ENCODE measurements at regions not wholly inside any gene's neighbourhood (a gene's known extent, or its start where the extent isn't known, plus 50 kb on each side); places are given as distances from the start of the nearest gene placed in this dataset.
"Not testable (repeated sequence)": the region's sequence is repeated elsewhere in the genome, so short reads cannot be mapped to it uniquely, and the experiment has no call there.

DNA sequence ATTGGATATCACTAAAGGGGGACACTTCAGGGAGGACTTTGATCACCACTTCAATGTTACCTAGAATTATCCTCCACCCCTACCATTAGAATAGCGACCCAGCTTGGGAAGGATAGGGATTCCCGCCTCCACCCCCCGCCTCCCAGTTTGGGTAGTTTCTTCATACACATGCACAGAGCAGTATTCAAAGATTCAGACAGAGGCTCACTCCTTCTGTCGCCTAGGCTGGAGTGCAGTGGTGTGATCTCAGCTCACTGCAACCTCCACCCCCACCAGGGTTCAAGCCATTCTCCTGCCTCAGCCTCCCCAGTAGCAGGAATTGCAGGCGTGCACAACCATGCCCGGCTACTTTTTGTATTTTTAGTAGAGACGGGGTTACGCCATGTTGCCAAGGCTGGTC is 1166.1 kb downstream of the TYW1 start:
- Histone ChIP-seq H3K27me3 (ENCODE audit: control insufficient read depth, insufficient read depth, low read length) (no peaks in the 10 kb centered on the region), H3K36me3 (ENCODE audit: control insufficient read depth, low read depth, low read length) (no peaks in the 10 kb centered on the region), H3K4me1 (ENCODE audit: control insufficient read depth, low read depth, low read length) (no peaks in the 10 kb centered on the region), H3K9me3 (ENCODE audit: control insufficient read depth, low read depth, low read length) (no peaks in the 10 kb centered on the region), H3K27ac (ENCODE audit: low read length) (no peak overlapping the region), H3K4me3 (ENCODE audit: low read length) (no peak overlapping the region), H3K9ac (ENCODE audit: low read length) (no peak overlapping the region)

DNA sequence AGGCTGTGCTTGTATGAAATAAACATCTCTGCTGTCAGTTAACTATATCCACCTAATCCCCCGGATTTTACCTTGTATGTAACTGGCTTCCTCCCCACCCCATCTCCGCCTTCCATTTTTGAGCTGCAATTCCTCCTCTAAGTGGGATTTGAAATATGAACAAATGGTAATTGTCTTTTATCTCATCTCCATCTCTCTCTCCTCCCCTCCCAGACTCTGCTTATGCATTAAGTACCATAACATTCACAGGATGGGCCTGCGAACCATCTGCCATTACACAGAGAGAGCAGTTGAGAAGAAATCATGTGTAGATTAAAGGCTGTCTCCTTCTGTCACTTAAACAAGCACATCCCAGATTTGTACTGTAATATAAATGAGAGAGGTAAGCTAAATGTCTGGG is 1169.9 kb downstream of the TYW1 start:
- H3K4me3 ChIP-seq (ENCODE audit: low read length), result no peak overlapping the region
- no peaks in the 10 kb centered on the region for H3K4me1 ChIP-seq (ENCODE audit: control insufficient read depth, low read depth, low read length)
- no peaks in the 10 kb centered on the region for H3K9me3 ChIP-seq (ENCODE audit: control insufficient read depth, low read depth, low read length)
- no peak overlapping the region for H3K9ac ChIP-seq (ENCODE audit: low read length)
- H3K27ac ChIP-seq (ENCODE audit: low read length), result no peak overlapping the region
- H3K27me3 ChIP-seq (ENCODE audit: control insufficient read depth, insufficient read depth, low read length), result no peaks in the 10 kb centered on the region
- no peaks in the 10 kb centered on the region for H3K36me3 ChIP-seq (ENCODE audit: control insufficient read depth, low read depth, low read length)

- H3K4me3 ChIP-seq (ENCODE audit: low read length), result no peak overlapping the region
- no peaks in the 10 kb centered on the region for H3K9me3 ChIP-seq (ENCODE audit: control insufficient read depth, low read depth, low read length)
Observed at GRCh38 chr7:68173513-68173912, 1176.9 kb downstream of the TYW1 start.

DNA sequence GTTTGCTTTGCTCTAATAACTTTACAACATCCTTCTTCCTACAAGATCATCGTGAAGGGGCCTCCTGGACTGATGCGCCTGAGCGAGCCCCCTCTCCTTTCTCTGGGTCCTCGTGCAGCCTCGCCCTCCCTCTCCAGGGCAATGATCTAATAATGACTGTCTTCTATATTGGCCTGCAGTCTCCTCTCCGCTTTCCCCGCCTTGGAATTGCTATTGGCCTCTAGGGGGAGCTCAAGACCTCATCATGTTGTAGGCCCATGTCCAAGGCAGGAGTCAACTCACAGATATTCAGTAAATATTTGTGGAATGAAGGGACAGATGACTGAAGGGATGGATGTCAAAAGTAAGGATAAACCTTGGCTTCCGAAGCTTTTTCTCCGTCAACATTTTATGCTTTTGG is 1180.3 kb downstream of the TYW1 start:
- Histone ChIP-seq H3K27ac (ENCODE audit: low read length) (no peak overlapping the region), H3K27me3 (ENCODE audit: control insufficient read depth, insufficient read depth, low read length) (no peaks in the 10 kb centered on the region), H3K9ac (ENCODE audit: low read length) (no peak overlapping the region), H3K4me3 (ENCODE audit: low read length) (no peak overlapping the region), H3K4me1 (ENCODE audit: control insufficient read depth, low read depth, low read length) (no peaks in the 10 kb centered on the region), H3K36me3 (ENCODE audit: control insufficient read depth, low read depth, low read length) (no peaks in the 10 kb centered on the region), H3K9me3 (ENCODE audit: control insufficient read depth, low read depth, low read length) (no peaks in the 10 kb centered on the region)

More at GRCh38 chr7:68173513-68173912, 1176.9 kb downstream of the TYW1 start:
- H3K36me3 ChIP-seq (ENCODE audit: control insufficient read depth, low read depth, low read length), result no peaks in the 10 kb centered on the region
- no peak overlapping the region for H3K9ac ChIP-seq (ENCODE audit: low read length)
- no peaks in the 10 kb centered on the region for H3K4me1 ChIP-seq (ENCODE audit: control insufficient read depth, low read depth, low read length)
- H3K27ac ChIP-seq (ENCODE audit: low read length), result no peak overlapping the region
- H3K27me3 ChIP-seq (ENCODE audit: control insufficient read depth, insufficient read depth, low read length), result no peaks in the 10 kb centered on the region

- Histone ChIP-seq H3K4me3 (ENCODE audit: low read length) (no peak overlapping the region), H3K36me3 (ENCODE audit: control insufficient read depth, low read depth, low read length) (no peaks in the 10 kb centered on the region), H3K4me1 (ENCODE audit: control insufficient read depth, low read depth, low read length) (no peaks in the 10 kb centered on the region), H3K27me3 (ENCODE audit: control insufficient read depth, insufficient read depth, low read length) (no peaks in the 10 kb centered on the region), H3K9me3 (ENCODE audit: control insufficient read depth, low read depth, low read length) (no peaks in the 10 kb centered on the region), H3K27ac (ENCODE audit: low read length) (no peak overlapping the region), H3K9ac (ENCODE audit: low read length) (no peak overlapping the region)
Observed at GRCh38 chr7:68180761-68181160, 1184.1 kb downstream of the TYW1 start.

DNA sequence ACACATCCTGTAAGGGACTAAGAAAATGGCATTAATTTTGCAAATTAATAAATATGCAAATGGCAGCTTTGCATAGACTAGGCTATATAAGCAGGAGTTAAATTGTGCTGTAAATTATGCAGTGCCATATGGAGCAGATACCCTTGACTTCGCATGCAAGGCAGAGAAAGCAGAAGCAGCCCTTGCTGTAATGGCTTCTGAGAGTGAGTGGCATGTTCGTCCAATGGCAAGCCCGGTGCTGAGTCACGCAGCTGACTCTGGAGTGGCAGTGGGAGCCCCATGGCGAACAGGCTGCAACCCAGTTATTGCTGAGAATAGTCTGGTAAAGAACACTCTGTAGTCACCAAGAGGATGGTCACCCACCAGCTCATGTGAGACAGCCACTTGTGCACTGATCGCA is 1186.5 kb downstream of the TYW1 start:
- H3K9me3 ChIP-seq (ENCODE audit: control insufficient read depth, low read depth, low read length), result no peaks in the 10 kb centered on the region
- H3K9ac ChIP-seq (ENCODE audit: low read length), result no peak overlapping the region
- no peaks in the 10 kb centered on the region for H3K36me3 ChIP-seq (ENCODE audit: control insufficient read depth, low read depth, low read length)
- no peaks in the 10 kb centered on the region for H3K27me3 ChIP-seq (ENCODE audit: control insufficient read depth, insufficient read depth, low read length)
- H3K27ac ChIP-seq (ENCODE audit: low read length), result no peak overlapping the region
- H3K4me1 ChIP-seq (ENCODE audit: control insufficient read depth, low read depth, low read length), result no peaks in the 10 kb centered on the region
- H3K4me3 ChIP-seq (ENCODE audit: low read length), result no peak overlapping the region

DNA sequence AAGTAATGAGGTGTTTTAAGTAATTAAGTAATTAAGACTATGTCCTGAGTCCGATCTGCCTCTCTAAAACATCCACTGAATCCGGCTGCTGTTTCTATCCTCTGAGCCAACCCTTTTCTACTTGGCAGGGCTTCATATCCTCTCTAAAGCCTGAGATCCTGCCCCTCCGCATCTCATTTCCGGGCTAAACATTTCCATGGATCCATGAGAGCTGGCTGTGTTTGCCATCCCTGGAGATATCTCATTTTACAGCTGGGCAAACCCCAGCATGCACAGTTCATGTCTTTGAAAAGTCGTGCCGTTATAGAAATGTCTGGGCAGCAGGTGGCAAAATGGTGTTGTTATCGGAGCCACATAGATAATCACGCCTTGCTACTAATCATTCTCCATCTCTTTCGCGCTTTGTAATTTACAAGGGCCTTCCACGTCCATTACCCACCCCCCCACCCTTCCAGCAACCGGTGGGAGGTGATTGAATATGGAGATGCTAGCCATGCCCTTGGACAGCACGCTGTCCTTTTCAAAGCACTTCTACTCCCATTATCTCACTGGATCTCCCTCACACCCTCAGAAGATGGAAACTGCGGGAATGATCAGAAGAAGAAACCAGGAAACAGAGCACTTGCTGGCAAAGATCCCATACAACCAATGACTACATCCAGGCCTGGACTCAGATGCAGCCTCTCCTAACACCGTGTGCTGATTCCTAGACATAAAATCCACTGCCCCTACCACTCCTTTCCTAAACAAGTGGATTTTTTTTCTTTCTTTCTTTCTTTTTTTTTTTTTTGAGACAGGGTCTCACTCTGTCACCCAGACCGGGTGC is 1189.2 kb downstream of the TYW1 start:
- no peak overlapping the region for H3K9ac ChIP-seq (ENCODE audit: low read length)
- no peak overlapping the region for H3K4me3 ChIP-seq (ENCODE audit: low read length)
- H3K36me3 ChIP-seq (ENCODE audit: control insufficient read depth, low read depth, low read length), result no peaks in the 10 kb centered on the region
- H3K9me3 ChIP-seq (ENCODE audit: control insufficient read depth, low read depth, low read length), result no peaks in the 10 kb centered on the region
- H3K27me3 ChIP-seq (ENCODE audit: control insufficient read depth, insufficient read depth, low read length), result no peaks in the 10 kb centered on the region
- H3K27ac ChIP-seq (ENCODE audit: low read length), result no peak overlapping the region
- no peaks in the 10 kb centered on the region for H3K4me1 ChIP-seq (ENCODE audit: control insufficient read depth, low read depth, low read length)

GRCh38 chr7:68187532-68187931 is 1190.9 kb downstream of the TYW1 start:
- Histone ChIP-seq H3K27ac (ENCODE audit: low read length) (no peak overlapping the region), H3K4me3 (ENCODE audit: low read length) (no peak overlapping the region), H3K27me3 (ENCODE audit: control insufficient read depth, insufficient read depth, low read length) (no peaks in the 10 kb centered on the region), H3K9ac (ENCODE audit: low read length) (no peak overlapping the region), H3K9me3 (ENCODE audit: control insufficient read depth, low read depth, low read length) (no peaks in the 10 kb centered on the region), H3K36me3 (ENCODE audit: control insufficient read depth, low read depth, low read length) (no peaks in the 10 kb centered on the region), H3K4me1 (ENCODE audit: control insufficient read depth, low read depth, low read length) (no peaks in the 10 kb centered on the region)

DNA sequence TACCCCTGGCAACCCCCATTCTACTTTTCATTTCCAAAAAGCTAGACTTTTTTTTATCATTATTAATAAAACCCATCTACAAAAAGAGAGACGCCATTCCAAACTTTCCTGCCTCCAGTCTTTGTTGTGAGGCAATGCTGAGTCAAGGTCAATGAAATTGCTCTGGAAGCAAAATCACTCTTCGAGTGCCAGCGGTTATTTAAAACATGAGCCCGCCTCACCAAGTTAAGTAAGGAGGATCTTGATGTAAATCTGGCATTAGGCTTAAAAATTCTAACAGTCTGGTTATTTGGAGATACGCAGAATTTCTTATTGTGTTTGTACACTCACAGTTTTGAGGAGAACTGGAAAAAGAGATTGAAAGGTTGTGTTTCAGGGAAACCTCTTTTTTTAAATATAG is 1196.3 kb downstream of the TYW1 start:
- no peak overlapping the region for H3K27ac ChIP-seq (ENCODE audit: low read length)
- no peaks in the 10 kb centered on the region for H3K4me1 ChIP-seq (ENCODE audit: control insufficient read depth, low read depth, low read length)
- H3K36me3 ChIP-seq (ENCODE audit: control insufficient read depth, low read depth, low read length), result no peaks in the 10 kb centered on the region
- H3K27me3 ChIP-seq (ENCODE audit: control insufficient read depth, insufficient read depth, low read length), result no peaks in the 10 kb centered on the region
- no peaks in the 10 kb centered on the region for H3K9me3 ChIP-seq (ENCODE audit: control insufficient read depth, low read depth, low read length)
- no peak overlapping the region for H3K9ac ChIP-seq (ENCODE audit: low read length)
- no peak overlapping the region for H3K4me3 ChIP-seq (ENCODE audit: low read length)

DNA sequence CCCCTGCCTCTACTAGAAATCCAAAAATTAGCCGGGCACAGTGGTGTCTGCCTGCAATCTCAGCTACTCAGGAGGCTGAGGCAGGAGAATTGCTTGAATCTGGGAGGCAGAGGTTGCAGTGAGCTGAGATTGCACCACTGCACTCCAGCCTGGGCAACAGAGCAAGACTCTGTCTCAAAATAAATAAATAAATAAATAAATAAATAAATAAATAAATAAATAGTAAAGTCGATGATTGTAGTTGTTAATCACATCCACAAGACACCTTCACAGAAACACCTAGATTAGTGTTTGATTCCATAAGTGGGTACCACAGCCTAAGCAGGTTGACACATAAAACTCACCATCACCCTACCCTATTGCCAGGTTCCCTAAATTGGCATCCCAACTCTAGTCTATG is 1199.0 kb downstream of the TYW1 start:
- H3K9ac ChIP-seq (ENCODE audit: low read length); H3K27ac ChIP-seq (ENCODE audit: low read length); H3K9me3 ChIP-seq (ENCODE audit: control insufficient read depth, low read depth, low read length); H3K4me1 ChIP-seq (ENCODE audit: control insufficient read depth, low read depth, low read length); H3K4me3 ChIP-seq (ENCODE audit: low read length); H3K27me3 ChIP-seq (ENCODE audit: control insufficient read depth, insufficient read depth, low read length); H3K36me3 ChIP-seq (ENCODE audit: control insufficient read depth, low read depth, low read length): not testable (repeated sequence)

- Histone ChIP-seq H3K9ac (ENCODE audit: low read length) (no peak overlapping the region), H3K27me3 (ENCODE audit: control insufficient read depth, insufficient read depth, low read length) (no peaks in the 10 kb centered on the region), H3K36me3 (ENCODE audit: control insufficient read depth, low read depth, low read length) (no peaks in the 10 kb centered on the region), H3K27ac (ENCODE audit: low read length) (no peak overlapping the region), H3K4me1 (ENCODE audit: control insufficient read depth, low read depth, low read length) (no peaks in the 10 kb centered on the region), H3K4me3 (ENCODE audit: low read length) (no peak overlapping the region), H3K9me3 (ENCODE audit: control insufficient read depth, low read depth, low read length) (no peaks in the 10 kb centered on the region)
Observed at GRCh38 chr7:68200051-68200670, 1203.5 kb downstream of the TYW1 start.

DNA sequence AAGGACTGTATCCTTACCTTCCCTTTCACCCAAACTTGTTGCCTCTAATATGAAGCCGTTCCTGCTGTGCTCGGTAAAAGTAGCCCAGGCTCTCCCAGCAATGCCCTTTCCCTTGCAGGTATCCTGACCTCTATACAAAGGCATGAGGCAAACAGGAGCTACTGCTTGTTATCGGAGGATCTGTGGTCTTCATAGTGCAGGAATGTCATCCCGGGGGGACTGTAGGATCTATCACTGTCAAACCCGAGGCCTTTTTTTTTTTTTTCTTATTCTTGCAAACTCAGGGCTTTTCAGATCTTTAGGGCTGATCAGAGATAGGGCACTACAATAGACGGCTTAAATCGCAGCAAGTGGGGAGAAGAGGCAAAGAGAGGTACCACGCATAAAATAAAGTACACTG is 1206.6 kb downstream of the TYW1 start:
- no peaks in the 10 kb centered on the region for H3K9me3 ChIP-seq (ENCODE audit: control insufficient read depth, low read depth, low read length)
- H3K4me1 ChIP-seq (ENCODE audit: control insufficient read depth, low read depth, low read length), result no peaks in the 10 kb centered on the region
- no peak overlapping the region for H3K9ac ChIP-seq (ENCODE audit: low read length)
- H3K36me3 ChIP-seq (ENCODE audit: control insufficient read depth, low read depth, low read length), result no peaks in the 10 kb centered on the region
- H3K27me3 ChIP-seq (ENCODE audit: control insufficient read depth, insufficient read depth, low read length), result no peaks in the 10 kb centered on the region
- no peak overlapping the region for H3K27ac ChIP-seq (ENCODE audit: low read length)
- H3K4me3 ChIP-seq (ENCODE audit: low read length), result no peak overlapping the region
